ENCODE measurements at regions not wholly inside any gene's neighbourhood (a gene's known extent, or its start where the extent isn't known, plus 50 kb on each side); places are given as distances from the start of the nearest gene placed in this dataset.

GRCh38 chr2:144848423-144848822, 328.5 kb upstream of the ZEB2 start:
- Histone ChIP-seq H3K4me3 (ENCODE audit: low read depth, low read length) (no peak overlapping the region), H3K9me3 (ENCODE audit: control insufficient read depth, insufficient read depth, low read depth, low read length) (no peaks in the 10 kb centered on the region), H3K36me3 (ENCODE audit: control insufficient read depth in 2 of 2, insufficient read depth in 1 of 2, low read length in 2 of 2) (no peaks in the 10 kb centered on the region), H3K4me1 (ENCODE audit: control insufficient read depth, insufficient read depth, low read length) (no peaks in the 10 kb centered on the region), H3K27ac (ENCODE audit: extremely low read depth, low read depth, low read length) (no peak overlapping the region)
- CTCF ChIA-PET, result no interaction called here
- TF ChIP-seq ZNF792 (tag by site-specific recombination; IDR thresholded peaks at IDR 0.05) (no peak), KLF10 (tag by site-specific recombination; IDR thresholded peaks at IDR 0.05) (no peak), ZNF354C (tag by site-specific recombination; IDR thresholded peaks at IDR 0.05; ENCODE audit: borderline replicate concordance, low read depth) (no peak), ZNF747 (tag by site-specific recombination; IDR thresholded peaks at IDR 0.05) (no peak), ZBTB44 (tag by site-specific recombination; IDR thresholded peaks at IDR 0.05) (no peak), ZNF791 (tag by site-specific recombination; IDR thresholded peaks at IDR 0.05) (no peak), ZNF610 (tag by site-specific recombination; IDR thresholded peaks at IDR 0.05; ENCODE audit: borderline replicate concordance) (no peak), ZNF654 (tag by site-specific recombination; IDR thresholded peaks at IDR 0.05; ENCODE audit: low read depth) (no peak), ZNF311 (tag by site-specific recombination; IDR thresholded peaks at IDR 0.05; ENCODE audit: borderline replicate concordance) (no peak), ZNF214 (tag by site-specific recombination; IDR thresholded peaks at IDR 0.05; ENCODE audit: borderline replicate concordance) (no peak)
- POLR2A ChIA-PET, result no interaction called here

DNA sequence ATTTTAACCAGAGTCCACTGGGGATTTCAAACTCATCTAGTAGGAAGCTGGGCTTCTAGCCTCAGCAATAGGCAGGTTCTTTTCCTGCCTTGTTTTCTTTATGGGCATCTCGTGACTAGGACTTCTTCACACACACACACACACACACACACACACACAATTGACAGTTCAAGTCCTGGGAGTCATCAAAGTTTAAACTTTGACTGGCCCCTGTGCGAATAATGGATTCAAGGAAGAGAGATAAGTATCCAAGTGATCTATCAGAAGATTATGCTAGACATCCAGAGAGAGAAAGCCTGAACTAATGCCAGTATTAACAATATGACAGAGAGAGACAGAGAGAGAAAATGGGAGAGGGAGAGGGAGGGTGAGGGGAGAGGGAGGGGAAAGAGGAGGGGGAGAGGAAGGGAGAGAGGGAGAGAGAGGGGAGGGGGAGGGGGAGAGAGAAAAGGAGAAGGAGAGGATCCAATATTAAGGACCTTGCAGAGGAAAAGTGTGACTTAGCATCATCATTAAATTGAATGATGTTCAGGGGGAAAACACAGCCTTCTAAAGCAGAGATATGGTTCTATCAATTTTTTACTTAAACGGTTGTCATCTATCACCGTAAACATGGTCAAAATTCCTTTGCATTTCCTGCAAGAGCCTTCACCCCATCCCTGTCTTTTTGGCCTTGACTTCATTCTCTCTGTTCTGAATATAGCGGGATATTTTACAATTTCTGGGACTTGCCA, 327.6 kb upstream of the ZEB2 start:
- Histone ChIP-seq H3K4me3 (ENCODE audit: low read depth, low read length) (no peak overlapping the region), H3K27ac (ENCODE audit: extremely low read depth, low read depth, low read length) (no peak overlapping the region), H3K36me3 (ENCODE audit: control insufficient read depth in 2 of 2, insufficient read depth in 1 of 2, low read length in 2 of 2) (no peaks in the 10 kb centered on the region), H3K4me1 (ENCODE audit: control insufficient read depth, insufficient read depth, low read length) (no peaks in the 10 kb centered on the region), H3K9me3 (ENCODE audit: control insufficient read depth, insufficient read depth, low read depth, low read length) (no peaks in the 10 kb centered on the region)
- ChIA-PET CTCF (interaction anchor here (0.6 kb wide), 1 partner anchor 296 kb away, joined by 3 read pairs; no protein-coding TSS in a partner anchor), POLR2A (no interaction called here)
- TF ChIP-seq ZNF561 (tag by site-specific recombination; IDR thresholded peaks at IDR 0.05; ENCODE audit: borderline replicate concordance) (no peak), ZNF132 (tag by site-specific recombination; IDR thresholded peaks at IDR 0.05; ENCODE audit: borderline replicate concordance) (no peak), ZXDB (tag by site-specific recombination; IDR thresholded peaks at IDR 0.05) (no peak), ZNF624 (tag by site-specific recombination; IDR thresholded peaks at IDR 0.05) (no peak), ZNF623 (tag by site-specific recombination; IDR thresholded peaks at IDR 0.05) (no peak), ZNF596 (tag by site-specific recombination; IDR thresholded peaks at IDR 0.05) (no peak), ZNF223 (tag by site-specific recombination; IDR thresholded peaks at IDR 0.05) (no peak), KLF17 (tag by site-specific recombination; IDR thresholded peaks at IDR 0.05) (no peak), PRDM10 (tag by site-specific recombination; IDR thresholded peaks at IDR 0.05) (no peak), ZNF843 (tag by site-specific recombination; IDR thresholded peaks at IDR 0.05) (no peak), ZNF335 (tag by site-specific recombination; conservative IDR thresholded peaks at IDR 0.05) (no peak), ZFP69B (tag by site-specific recombination; IDR thresholded peaks at IDR 0.05) (no peak), ZNF670 (tag by site-specific recombination; IDR thresholded peaks at IDR 0.05; ENCODE audit: low read depth) (no peak)
- TF ChIP-seq, protein P1, sequence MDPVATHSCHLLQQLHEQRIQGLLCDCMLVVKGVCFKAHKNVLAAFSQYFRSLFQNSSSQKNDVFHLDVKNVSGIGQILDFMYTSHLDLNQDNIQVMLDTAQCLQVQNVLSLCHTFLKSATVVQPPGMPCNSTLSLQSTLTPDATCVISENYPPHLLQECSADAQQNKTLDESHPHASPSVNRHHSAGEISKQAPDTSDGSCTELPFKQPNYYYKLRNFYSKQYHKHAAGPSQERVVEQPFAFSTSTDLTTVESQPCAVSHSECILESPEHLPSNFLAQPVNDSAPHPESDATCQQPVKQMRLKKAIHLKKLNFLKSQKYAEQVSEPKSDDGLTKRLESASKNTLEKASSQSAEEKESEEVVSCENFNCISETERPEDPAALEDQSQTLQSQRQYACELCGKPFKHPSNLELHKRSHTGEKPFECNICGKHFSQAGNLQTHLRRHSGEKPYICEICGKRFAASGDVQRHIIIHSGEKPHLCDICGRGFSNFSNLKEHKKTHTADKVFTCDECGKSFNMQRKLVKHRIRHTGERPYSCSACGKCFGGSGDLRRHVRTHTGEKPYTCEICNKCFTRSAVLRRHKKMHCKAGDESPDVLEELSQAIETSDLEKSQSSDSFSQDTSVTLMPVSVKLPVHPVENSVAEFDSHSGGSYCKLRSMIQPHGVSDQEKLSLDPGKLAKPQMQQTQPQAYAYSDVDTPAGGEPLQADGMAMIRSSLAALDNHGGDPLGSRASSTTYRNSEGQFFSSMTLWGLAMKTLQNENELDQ (tag by site-specific recombination; IDR thresholded peaks at IDR 0.05; ENCODE audit: low read depth), result no peak
- TF ChIP-seq, protein P2, sequence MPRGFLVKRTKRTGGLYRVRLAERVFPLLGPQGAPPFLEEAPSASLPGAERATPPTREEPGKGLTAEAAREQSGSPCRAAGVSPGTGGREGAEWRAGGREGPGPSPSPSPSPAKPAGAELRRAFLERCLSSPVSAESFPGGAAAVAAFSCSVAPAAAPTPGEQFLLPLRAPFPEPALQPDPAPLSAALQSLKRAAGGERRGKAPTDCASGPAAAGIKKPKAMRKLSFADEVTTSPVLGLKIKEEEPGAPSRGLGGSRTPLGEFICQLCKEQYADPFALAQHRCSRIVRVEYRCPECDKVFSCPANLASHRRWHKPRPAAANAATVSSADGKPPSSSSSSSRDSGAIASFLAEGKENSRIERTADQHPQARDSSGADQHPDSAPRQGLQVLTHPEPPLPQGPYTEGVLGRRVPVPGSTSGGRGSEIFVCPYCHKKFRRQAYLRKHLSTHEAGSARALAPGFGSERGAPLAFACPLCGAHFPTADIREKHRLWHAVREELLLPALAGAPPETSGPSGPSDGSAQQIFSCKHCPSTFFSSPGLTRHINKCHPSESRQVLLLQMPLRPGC (tag by site-specific recombination; IDR thresholded peaks at IDR 0.05), result no peak

Measured in HEK293 (cell line).